SK-N-SH (cell line): ENCODE measurements at regions not wholly inside any gene's neighbourhood (a gene's known extent, or its start where the extent isn't known, plus 50 kb on each side); places are given as distances from the start of the nearest gene placed in this dataset.

Experiments used
- CTCF ChIA-PET: fragments of 300-600, 350-600 bp; formaldehyde crosslinking; extraction: SDS; loops from one replicate; lab custom pipeline; 2021; lab: Yijun Ruan, JAX
- POLR2A ChIA-PET: fragments of 350-600 bp; sonication (Branson Sonifier 250); formaldehyde crosslinking; extraction: SDS; loops from one replicate; lab custom pipeline; 2020; ENCODE audit warnings: antibody characterized with exemption, inconsistent platforms; lab: Yijun Ruan, JAX
- DNase-seq: peaks from one replicate; pipeline ENCODE4 v3.0.0; 2012
- H2AFZ ChIP-seq: fragments of 200-600 bp; sonication (generic); 2 replicates; pipeline ENCODE4 v1.8.1; 2016; ENCODE audit warnings: antibody characterized with exemption, mild to moderate bottlenecking, low read depth
- H3F3A ChIP-seq: fragments of 200-600 bp; sonication (generic); replicated peaks from 2 replicates; pipeline ENCODE3; 2016; ENCODE audit warnings: antibody characterized with exemption, mild to moderate bottlenecking; ENCODE audit not compliant: insufficient read depth
- H3K27ac ChIP-seq, 2 experiments: fragments of 200-500 bp in 1 of 2; fragments of 200-600 bp in 1 of 2; sonication (Bioruptor generic) in 1 of 2; sonication (generic), shearing (Covaris generic) in 1 of 2; 2 replicates each; pipeline versions ENCODE4 v1.5.1 to v1.6.1; 2014 to 2016; ENCODE audit warnings: low read depth in 2 of 2, inconsistent platforms in 1 of 2, low read length in 1 of 2, mild to moderate bottlenecking in 1 of 2, mixed read lengths in 1 of 2
- H3K27me3 ChIP-seq: fragments of 200-600 bp; sonication (generic), shearing (Covaris generic); 2 replicates; pipeline ENCODE4 v1.6.1; 2016; ENCODE audit warnings: mixed run types; ENCODE audit not compliant: insufficient read depth
- H3K36me3 ChIP-seq, 2 experiments: fragments of 200-500 bp in 1 of 2; fragments of 200-600 bp in 1 of 2; sonication (Bioruptor generic) in 1 of 2; sonication (generic) in 1 of 2; replicated peaks in 1 of 2; 2 replicates each; pipeline versions ENCODE3 to v1.5.1; 2014 to 2016; ENCODE audit warnings: low read length in 1 of 2, mild to moderate bottlenecking in 1 of 2; ENCODE audit not compliant: insufficient read depth in 2 of 2, control insufficient read depth in 1 of 2
- H3K4me1 ChIP-seq, 2 experiments: fragments of 200-500 bp in 1 of 2; fragments of 200-600 bp in 1 of 2; sonication (Bioruptor generic) in 1 of 2; sonication (generic), shearing (Covaris generic) in 1 of 2; 2 replicates each; pipeline versions ENCODE4 v1.5.1 to v1.6.1; 2014 to 2016; ENCODE audit warnings: low read depth in 1 of 2, low read length in 1 of 2, mixed run types in 1 of 2; ENCODE audit not compliant: insufficient read depth in 2 of 2, control insufficient read depth in 1 of 2
- H3K4me2 ChIP-seq: fragments of 200-600 bp; sonication (generic), shearing (Covaris generic); 2 replicates; pipeline ENCODE4 v1.6.1; 2017; ENCODE audit warnings: mixed run types
- H3K4me3 ChIP-seq, 2 experiments: fragments of 200-500 bp in 1 of 2; fragments of 200-600 bp in 1 of 2; sonication (Bioruptor generic) in 1 of 2; sonication (generic), shearing (Covaris generic) in 1 of 2; 2 replicates each; pipeline versions ENCODE4 v1.5.1 to v1.8.1; 2014 to 2016; ENCODE audit warnings: low read depth in 2 of 2, inconsistent platforms in 1 of 2, low read length in 1 of 2, mild to moderate bottlenecking in 1 of 2, mixed read lengths in 1 of 2, moderate library complexity in 1 of 2
- H3K79me2 ChIP-seq: fragments of 200-600 bp; sonication (generic); 2 replicates; pipeline ENCODE4 v1.8.1; 2017; ENCODE audit warnings: mild to moderate bottlenecking; ENCODE audit not compliant: insufficient read depth
- H3K9ac ChIP-seq: fragments of 200-600 bp; sonication (generic); 2 replicates; pipeline ENCODE4 v1.6.1; 2017; ENCODE audit warnings: mixed run types
- H3K9me2 ChIP-seq: fragments of 200-600 bp; sonication (generic); 2 replicates; pipeline ENCODE4 v1.6.1; 2017; ENCODE audit warnings: mixed run types
- H3K9me3 ChIP-seq: fragments of 200-600 bp; sonication (generic); 2 replicates; pipeline ENCODE4 v1.6.1; 2017; ENCODE audit warnings: mixed run types, mild to moderate bottlenecking, moderate library complexity
- H4K20me1 ChIP-seq: fragments of 200-600 bp; sonication (generic); 2 replicates; pipeline ENCODE4 v1.6.1; 2017; ENCODE audit warnings: mild to moderate bottlenecking, mixed run types; ENCODE audit not compliant: insufficient read depth
- CHD2 ChIP-seq: fragments of 150-350 bp; IDR thresholded peaks from 2 replicates; pipeline ENCODE4 v1.6.1; 2018; ENCODE audit warnings: low read length; ENCODE audit not compliant: partially characterized antibody
- CTCF ChIP-seq: fragments of 200-600 bp; sonication (generic); IDR thresholded peaks from 2 replicates; pipeline ENCODE4 v1.6.1; 2017; ENCODE audit warnings: antibody characterized with exemption, mild to moderate bottlenecking, moderate library complexity
- EP300 ChIP-seq, 2 experiments: IDR thresholded peaks; 2 replicates each; pipeline versions ENCODE4 v1.4.0 to v1.6.1; 2012; ENCODE audit warnings: borderline replicate concordance in 1 of 2, low read depth in 1 of 2, low read length in 1 of 2
- EZH2phosphoT487 ChIP-seq: fragments of 200-600 bp; sonication (generic); IDR thresholded peaks from 2 replicates; pipeline ENCODE4 v1.6.1; 2017; ENCODE audit warnings: low read depth, mixed run types, mild to moderate bottlenecking, antibody characterized with exemption, moderate library complexity, borderline replicate concordance
- FOXM1 ChIP-seq: IDR thresholded peaks from 2 replicates; pipeline ENCODE4 v1.4.0; 2012; ENCODE audit warnings: low read depth, mild to moderate bottlenecking
- GATA2 ChIP-seq: sonication (generic); formaldehyde crosslinking; IDR thresholded peaks from 2 replicates; pipeline ENCODE4 v1.5.0; 2020; ENCODE audit warnings: mild to moderate bottlenecking, missing genetic modification reagents
- MAX ChIP-seq: IDR thresholded peaks from 2 replicates; pipeline ENCODE4 v1.4.0; 2012; ENCODE audit warnings: low read depth
- MEF2A ChIP-seq: IDR thresholded peaks from 2 replicates; pipeline ENCODE4 v1.4.0; 2012; ENCODE audit warnings: low read depth, borderline replicate concordance
- NRF1 ChIP-seq: IDR thresholded peaks from 2 replicates; pipeline ENCODE4 v1.6.1; 2012; ENCODE audit warnings: low read depth, mild to moderate bottlenecking, low read length
- PBX3 ChIP-seq: IDR thresholded peaks from 2 replicates; pipeline ENCODE4; 2012
- RXRA ChIP-seq: IDR thresholded peaks from 2 replicates; pipeline ENCODE4 v1.4.0; 2012; ENCODE audit warnings: low read depth, mild to moderate bottlenecking, borderline replicate concordance
- SMC3 ChIP-seq: IDR thresholded peaks from 2 replicates; pipeline ENCODE4 v1.6.1; 2012; ENCODE audit warnings: low read depth, low read length, improper control_type of control experiment
- TAF1 ChIP-seq: IDR thresholded peaks from 2 replicates; pipeline ENCODE4 v1.6.1; 2012; ENCODE audit warnings: low read depth, mild to moderate bottlenecking, low read length, moderate library complexity, borderline replicate concordance
- TCF12 ChIP-seq: IDR thresholded peaks from 2 replicates; pipeline ENCODE4 v1.4.0; 2012
- TEAD4 ChIP-seq: IDR thresholded peaks from 2 replicates; pipeline ENCODE4 v1.4.0; 2012; ENCODE audit warnings: mild to moderate bottlenecking, borderline replicate concordance; ENCODE audit not compliant: insufficient read depth
- USF2 ChIP-seq: fragments of 150-350 bp; IDR thresholded peaks from 2 replicates; pipeline ENCODE4 v1.6.1; 2017; ENCODE audit warnings: antibody characterized with exemption, low read length, low read depth, borderline replicate concordance
- ZBTB33 ChIP-seq: IDR thresholded peaks from 2 replicates; pipeline ENCODE4 v1.4.0; 2012; ENCODE audit warnings: low read depth, borderline replicate concordance
- WGBS: methylation state at CpG from one replicate; pipeline ENCODE4 v1.1.6; 2017; ENCODE audit warnings: low lambda C conversion rate; 5-methylcytosine and 5-hydroxymethylcytosine counted together

GRCh38 chr10:53127686-53128085 is 355.1 kb upstream of the MBL2 start:
- TF ChIP-seq RXRA = no peak
- TF ChIP-seq FOXM1 = no peak
- TF ChIP-seq EP300 (IDR thresholded peaks at IDR 0.05; ENCODE audit: borderline replicate concordance in 1 of 2, low read depth in 1 of 2, low read length in 1 of 2) = no peak
- no peak for TF ChIP-seq CHD2
- TF ChIP-seq TCF12 = no peak
- no peak for TF ChIP-seq PBX3
- no peak for TF ChIP-seq TEAD4
- no peak for TF ChIP-seq USF2
- no peak for TF ChIP-seq CTCF
- no peaks in the 10 kb centered on the region for H3F3A ChIP-seq
- no peak overlapping the region for H3K9ac ChIP-seq
- no peaks in the 10 kb centered on the region for H4K20me1 ChIP-seq
- H3K9me2 ChIP-seq = no peaks in the 10 kb centered on the region
- H2AFZ ChIP-seq = no peak overlapping the region
- no peaks in the 10 kb centered on the region for H3K9me3 ChIP-seq
- WGBS = 35% methylated on average over 4 of the region's 4 CpGs
- DNase-seq = no peak
- CTCF ChIA-PET = no interaction called here
- no peaks in the 10 kb centered on the region for H3K36me3 ChIP-seq
- no peaks in the 10 kb centered on the region for H3K27me3 ChIP-seq
- POLR2A ChIA-PET = no interaction called here
- H3K79me2 ChIP-seq = no peaks in the 10 kb centered on the region
- H3K4me2 ChIP-seq = no peak overlapping the region
- H3K4me1 ChIP-seq = no peaks in the 10 kb centered on the region
- H3K4me3 ChIP-seq = no peak overlapping the region
- no peak overlapping the region for H3K27ac ChIP-seq

GRCh38 chr10:53123311-53123710 is 350.7 kb upstream of the MBL2 start:
- no peak for DNase-seq
- no peak overlapping the region for H3K27ac ChIP-seq
- H4K20me1 ChIP-seq = no peaks in the 10 kb centered on the region
- no peaks in the 10 kb centered on the region for H3K4me1 ChIP-seq
- no peak overlapping the region for H3K4me2 ChIP-seq
- H3K9ac ChIP-seq = no peak overlapping the region
- no peaks in the 10 kb centered on the region for H3K36me3 ChIP-seq
- no peaks in the 10 kb centered on the region for H3K27me3 ChIP-seq
- 13% methylated on average over 4 of the region's 4 CpGs for WGBS
- no peaks in the 10 kb centered on the region for H3K9me3 ChIP-seq
- ChIA-PET CTCF (no interaction called here), POLR2A (no interaction called here)
- H2AFZ ChIP-seq = no peak overlapping the region
- H3F3A ChIP-seq = no peaks in the 10 kb centered on the region
- H3K9me2 ChIP-seq = no peaks in the 10 kb centered on the region
- no peaks in the 10 kb centered on the region for H3K79me2 ChIP-seq
- no peak overlapping the region for H3K4me3 ChIP-seq
- TF ChIP-seq SMC3 (no peak), GATA2 (CRISPR knock-in tag) (no peak), NRF1 (no peak), ZBTB33 (no peak), EZH2phosphoT487 (no peak), FOXM1 (no peak), MAX (no peak), TAF1 (no peak), MEF2A (no peak), PBX3 (no peak), CTCF (no peak)
